ENCODE measurements at regions not wholly inside any gene's neighbourhood (a gene's known extent, or its start where the extent isn't known, plus 50 kb on each side); places are given as distances from the start of the nearest gene placed in this dataset.

- POLR2A ChIA-PET = no interaction called here
- Histone ChIP-seq H3K27me3 (replicated peaks in 2 of 5; ENCODE audit: control insufficient read depth in 4 of 5, insufficient read depth in 5 of 5, low read length in 4 of 5) (peaks cover 0 to 10% (median 4%) of the 10 kb centered on the region in 5 experiments), H3K4me3 (ENCODE audit: control insufficient read depth in 1 of 7, extremely low read depth in 1 of 7, insufficient read depth in 4 of 7, low read depth in 2 of 7, low read length in 6 of 7) (no peak overlapping the region), H3K4me1 (ENCODE audit: control extremely low read depth in 1 of 4, control insufficient read depth in 4 of 4, insufficient read depth in 4 of 4, low read length in 3 of 4) (no peaks in the 10 kb centered on the region), H3K9me3 (ENCODE audit: control extremely low read depth in 1 of 5, control insufficient read depth in 4 of 5, insufficient read depth in 2 of 5, low read depth in 1 of 5, low read length in 4 of 5) (peaks cover 0 to 24% (median 4%) of the 10 kb centered on the region in 5 experiments), H3K36me3 (ENCODE audit: control insufficient read depth in 4 of 4, insufficient read depth in 4 of 4, low read length in 3 of 4) (no peaks in the 10 kb centered on the region), H3K27ac (ENCODE audit: insufficient read depth in 1 of 2, low read depth in 1 of 2, low read length in 2 of 2, poor library complexity in 1 of 2, severe bottlenecking in 2 of 2) (no peak overlapping the region)
- CTCF ChIA-PET = interaction anchor here (0.8 kb wide), 1 partner anchor 245 kb away, joined by 3 read pairs; no protein-coding TSS in a partner anchor
- no peak for DNase-seq
- WGBS (ENCODE audit: insufficient coverage) = 83% methylated on average over 1 of the region's 1 CpG
Observed at GRCh38 chr3:189517981-189518380, 113.2 kb upstream of the TP63 start.

GRCh38 chr3:189519458-189519857 is 111.7 kb upstream of the TP63 start:
- ChIA-PET POLR2A (no interaction called here), CTCF (no interaction called here)
- H3K36me3 ChIP-seq (ENCODE audit: control insufficient read depth in 4 of 4, insufficient read depth in 4 of 4, low read length in 3 of 4) = no peaks in the 10 kb centered on the region
- no peak overlapping the region for H3K27ac ChIP-seq (ENCODE audit: insufficient read depth in 1 of 2, low read depth in 1 of 2, low read length in 2 of 2, poor library complexity in 1 of 2, severe bottlenecking in 2 of 2)
- no peak overlapping the region for H3K4me3 ChIP-seq (ENCODE audit: control insufficient read depth in 1 of 7, extremely low read depth in 1 of 7, insufficient read depth in 4 of 7, low read depth in 2 of 7, low read length in 6 of 7)
- H3K4me1 ChIP-seq (ENCODE audit: control extremely low read depth in 1 of 4, control insufficient read depth in 4 of 4, insufficient read depth in 4 of 4, low read length in 3 of 4) = no peaks in the 10 kb centered on the region
- peaks cover 0 to 10% (median 4%) of the 10 kb centered on the region in 5 experiments for H3K27me3 ChIP-seq (replicated peaks in 2 of 5; ENCODE audit: control insufficient read depth in 4 of 5, insufficient read depth in 5 of 5, low read length in 4 of 5)
- no peak for DNase-seq
- H3K9me3 ChIP-seq (ENCODE audit: control extremely low read depth in 1 of 5, control insufficient read depth in 4 of 5, insufficient read depth in 2 of 5, low read depth in 1 of 5, low read length in 4 of 5) = peaks cover 0 to 24% (median 4%) of the 10 kb centered on the region in 5 experiments

- no peak for DNase-seq
- H3K36me3 ChIP-seq (ENCODE audit: control insufficient read depth in 4 of 4, insufficient read depth in 4 of 4, low read length in 3 of 4) = no peaks in the 10 kb centered on the region
- peaks cover 0 to 12% (median 5%) of the 10 kb centered on the region in 4 experiments for H3K4me1 ChIP-seq (ENCODE audit: control extremely low read depth in 1 of 4, control insufficient read depth in 4 of 4, insufficient read depth in 4 of 4, low read length in 3 of 4)
- H3K9me3 ChIP-seq (ENCODE audit: control extremely low read depth in 1 of 5, control insufficient read depth in 4 of 5, insufficient read depth in 2 of 5, low read depth in 1 of 5, low read length in 4 of 5) = peaks cover 0 to 13% (median 0%) of the 10 kb centered on the region in 5 experiments
- H3K27me3 ChIP-seq (replicated peaks in 2 of 5; ENCODE audit: control insufficient read depth in 4 of 5, insufficient read depth in 5 of 5, low read length in 4 of 5) = peaks cover 2 to 40% (median 19%) of the 10 kb centered on the region in 5 experiments
- H3K4me3 ChIP-seq (ENCODE audit: control insufficient read depth in 1 of 7, extremely low read depth in 1 of 7, insufficient read depth in 4 of 7, low read depth in 2 of 7, low read length in 6 of 7) = no peak overlapping the region
- ChIA-PET POLR2A (no interaction called here), CTCF (interaction anchor here (1.0 kb wide), 1 partner anchor 10 kb away, joined by 5 read pairs; no protein-coding TSS in a partner anchor)
- H3K27ac ChIP-seq (ENCODE audit: insufficient read depth in 1 of 2, low read depth in 1 of 2, low read length in 2 of 2, poor library complexity in 1 of 2, severe bottlenecking in 2 of 2) = no peak overlapping the region
- WGBS (ENCODE audit: insufficient coverage) = 100% methylated on average over 1 of the region's 1 CpG
Observed at GRCh38 chr3:189529468-189529867, 101.7 kb upstream of the TP63 start.

GRCh38 chr3:189529889-189530471 is 101.2 kb upstream of the TP63 start:
- CTCF ChIA-PET = interaction anchor here (1.0 kb wide), 1 partner anchor 10 kb away, joined by 5 read pairs; no protein-coding TSS in a partner anchor
- no peak for DNase-seq
- 89% methylated on average over 3 of the region's 5 CpGs for WGBS (ENCODE audit: insufficient coverage)
- Histone ChIP-seq H3K4me3 (ENCODE audit: control insufficient read depth in 1 of 7, extremely low read depth in 1 of 7, insufficient read depth in 4 of 7, low read depth in 2 of 7, low read length in 6 of 7) (no peak overlapping the region), H3K27me3 (replicated peaks in 2 of 5; ENCODE audit: control insufficient read depth in 4 of 5, insufficient read depth in 5 of 5, low read length in 4 of 5) (peaks cover 2 to 45% (median 21%) of the 10 kb centered on the region in 5 experiments), H3K9me3 (ENCODE audit: control extremely low read depth in 1 of 5, control insufficient read depth in 4 of 5, insufficient read depth in 2 of 5, low read depth in 1 of 5, low read length in 4 of 5) (peaks cover 0 to 13% (median 0%) of the 10 kb centered on the region in 5 experiments), H3K36me3 (ENCODE audit: control insufficient read depth in 4 of 4, insufficient read depth in 4 of 4, low read length in 3 of 4) (no peaks in the 10 kb centered on the region), H3K4me1 (ENCODE audit: control extremely low read depth in 1 of 4, control insufficient read depth in 4 of 4, insufficient read depth in 4 of 4, low read length in 3 of 4) (peaks cover 0 to 12% (median 5%) of the 10 kb centered on the region in 4 experiments), H3K27ac (ENCODE audit: insufficient read depth in 1 of 2, low read depth in 1 of 2, low read length in 2 of 2, poor library complexity in 1 of 2, severe bottlenecking in 2 of 2) (no peak overlapping the region)
- POLR2A ChIA-PET = no interaction called here

- peak; percentile 7 to 55 (median 47) for DNase-seq
- CTCF ChIA-PET = no interaction called here
- Histone ChIP-seq H3K4me1 (ENCODE audit: control extremely low read depth in 1 of 4, control insufficient read depth in 4 of 4, insufficient read depth in 4 of 4, low read length in 3 of 4) (peaks cover 0 to 12% (median 5%) of the 10 kb centered on the region in 4 experiments), H3K4me3 (ENCODE audit: control insufficient read depth in 1 of 7, extremely low read depth in 1 of 7, insufficient read depth in 4 of 7, low read depth in 2 of 7, low read length in 6 of 7) (no peak overlapping the region), H3K36me3 (ENCODE audit: control insufficient read depth in 4 of 4, insufficient read depth in 4 of 4, low read length in 3 of 4) (no peaks in the 10 kb centered on the region), H3K9me3 (ENCODE audit: control extremely low read depth in 1 of 5, control insufficient read depth in 4 of 5, insufficient read depth in 2 of 5, low read depth in 1 of 5, low read length in 4 of 5) (peaks cover 0 to 7% (median 0%) of the 10 kb centered on the region in 5 experiments), H3K27me3 (replicated peaks in 2 of 5; ENCODE audit: control insufficient read depth in 4 of 5, insufficient read depth in 5 of 5, low read length in 4 of 5) (peaks cover 2 to 52% (median 21%) of the 10 kb centered on the region in 5 experiments), H3K27ac (ENCODE audit: insufficient read depth in 1 of 2, low read depth in 1 of 2, low read length in 2 of 2, poor library complexity in 1 of 2, severe bottlenecking in 2 of 2) (no peak overlapping the region)
- POLR2A ChIA-PET = no interaction called here
- 0% methylated on average over 2 of the region's 4 CpGs for WGBS (ENCODE audit: insufficient coverage)
Observed at GRCh38 chr3:189530822-189531221, 100.4 kb upstream of the TP63 start.

- H3K27me3 ChIP-seq (replicated peaks in 2 of 5; ENCODE audit: control insufficient read depth in 4 of 5, insufficient read depth in 5 of 5, low read length in 4 of 5) = peaks cover 2 to 52% (median 21%) of the 10 kb centered on the region in 5 experiments
- DNase-seq = no peak
- CTCF ChIA-PET = no interaction called here
- POLR2A ChIA-PET = no interaction called here
- H3K36me3 ChIP-seq (ENCODE audit: control insufficient read depth in 4 of 4, insufficient read depth in 4 of 4, low read length in 3 of 4) = no peaks in the 10 kb centered on the region
- H3K27ac ChIP-seq (ENCODE audit: insufficient read depth in 1 of 2, low read depth in 1 of 2, low read length in 2 of 2, poor library complexity in 1 of 2, severe bottlenecking in 2 of 2) = no peak overlapping the region
- H3K4me1 ChIP-seq (ENCODE audit: control extremely low read depth in 1 of 4, control insufficient read depth in 4 of 4, insufficient read depth in 4 of 4, low read length in 3 of 4) = peaks cover 0 to 12% (median 5%) of the 10 kb centered on the region in 4 experiments
- no CpG with 5 or more reads among the region's 2 CpGs for WGBS (ENCODE audit: insufficient coverage)
- H3K9me3 ChIP-seq (ENCODE audit: control extremely low read depth in 1 of 5, control insufficient read depth in 4 of 5, insufficient read depth in 2 of 5, low read depth in 1 of 5, low read length in 4 of 5) = peaks cover 0 to 3% (median 0%) of the 10 kb centered on the region in 5 experiments
- H3K4me3 ChIP-seq (ENCODE audit: control insufficient read depth in 1 of 7, extremely low read depth in 1 of 7, insufficient read depth in 4 of 7, low read depth in 2 of 7, low read length in 6 of 7) = no peak overlapping the region
Observed at GRCh38 chr3:189531271-189531670, 99.9 kb upstream of the TP63 start.

GRCh38 chr3:189534531-189534930 is 96.7 kb upstream of the TP63 start:
- H3K4me3 ChIP-seq (ENCODE audit: control insufficient read depth in 1 of 7, extremely low read depth in 1 of 7, insufficient read depth in 4 of 7, low read depth in 2 of 7, low read length in 6 of 7) = no peak overlapping the region
- POLR2A ChIA-PET = interaction anchor here (0.6 kb wide), 1 partner anchor 393 kb away, joined by 3 read pairs; no protein-coding TSS in a partner anchor

More at GRCh38 chr3:189534531-189534930, 96.7 kb upstream of the TP63 start:
- H3K4me1 ChIP-seq (ENCODE audit: control extremely low read depth in 1 of 4, control insufficient read depth in 4 of 4, insufficient read depth in 4 of 4, low read length in 3 of 4) = peaks cover 0 to 12% (median 5%) of the 10 kb centered on the region in 4 experiments
- H3K36me3 ChIP-seq (ENCODE audit: control insufficient read depth in 4 of 4, insufficient read depth in 4 of 4, low read length in 3 of 4) = no peaks in the 10 kb centered on the region
- H3K9me3 ChIP-seq (ENCODE audit: control extremely low read depth in 1 of 5, control insufficient read depth in 4 of 5, insufficient read depth in 2 of 5, low read depth in 1 of 5, low read length in 4 of 5) = peaks cover 0 to 4% (median 0%) of the 10 kb centered on the region in 5 experiments
- DNase-seq = no peak
- peaks cover 0 to 59% (median 19%) of the 10 kb centered on the region in 5 experiments for H3K27me3 ChIP-seq (replicated peaks in 2 of 5; ENCODE audit: control insufficient read depth in 4 of 5, insufficient read depth in 5 of 5, low read length in 4 of 5)
- CTCF ChIA-PET = no interaction called here
- no CpG with 5 or more reads among the region's 2 CpGs for WGBS (ENCODE audit: insufficient coverage)
- no peak overlapping the region for H3K27ac ChIP-seq (ENCODE audit: insufficient read depth in 1 of 2, low read depth in 1 of 2, low read length in 2 of 2, poor library complexity in 1 of 2, severe bottlenecking in 2 of 2)

Measured in common myeloid progenitor, CD34-positive (primary cell).